GM23248 (cell line): ENCODE measurements at regions not wholly inside any gene's neighbourhood (a gene's known extent, or its start where the extent isn't known, plus 50 kb on each side); places are given as distances from the start of the nearest gene placed in this dataset.

Experiments
- DNase-seq: peaks from one replicate; pipeline ENCODE4 v3.0.0-alpha.2; 2015
- H2AFZ ChIP-seq: fragments of 200-600 bp; sonication (generic); 2 replicates; pipeline ENCODE4 v1.6.1; 2016; ENCODE audit warnings: antibody characterized with exemption
- H3F3A ChIP-seq: fragments of 200-600 bp; sonication (generic); 2 replicates; pipeline ENCODE4 v1.6.1; 2016; ENCODE audit warnings: mild to moderate bottlenecking, antibody characterized with exemption, mixed run types; ENCODE audit not compliant: insufficient read depth
- H3K27ac ChIP-seq: fragments of 200-600 bp; sonication (generic); 2 replicates; pipeline ENCODE4 v1.5.1; 2016; ENCODE audit warnings: mild to moderate bottlenecking
- H3K27me3 ChIP-seq: fragments of 200-600 bp; sonication (generic); replicated peaks from 2 replicates; pipeline ENCODE4 v1.6.1; 2016; ENCODE audit warnings: mild to moderate bottlenecking; ENCODE audit not compliant: insufficient read depth
- H3K36me3 ChIP-seq: fragments of 200-600 bp; sonication (generic); 2 replicates; pipeline ENCODE4 v1.6.1; 2016; ENCODE audit warnings: low read depth, mild to moderate bottlenecking
- H3K4me1 ChIP-seq: fragments of 200-600 bp; sonication (generic); 2 replicates; pipeline ENCODE4 v1.6.1; 2016; ENCODE audit warnings: mild to moderate bottlenecking; ENCODE audit not compliant: insufficient read depth
- H3K4me2 ChIP-seq: fragments of 200-600 bp; sonication (generic); one replicate; pipeline ENCODE4 v1.6.1; 2016; ENCODE audit warnings: mild to moderate bottlenecking; ENCODE audit not compliant: unreplicated experiment
- H3K4me3 ChIP-seq: fragments of 200-600 bp; sonication (generic); 2 replicates; pipeline ENCODE4 v1.5.1; 2016; ENCODE audit warnings: mild to moderate bottlenecking
- H3K79me2 ChIP-seq: fragments of 200-600 bp; sonication (generic); 2 replicates; pipeline ENCODE4 v1.6.1; 2016; ENCODE audit warnings: mild to moderate bottlenecking; ENCODE audit not compliant: insufficient read depth
- H3K9ac ChIP-seq: fragments of 200-600 bp; sonication (generic); 2 replicates; pipeline ENCODE4 v1.6.1; 2016; ENCODE audit warnings: mild to moderate bottlenecking
- H3K9me2 ChIP-seq: fragments of 200-600 bp; sonication (generic); 2 replicates; pipeline ENCODE4 v1.6.1; 2016; ENCODE audit warnings: mixed run types, mild to moderate bottlenecking, moderate library complexity; ENCODE audit not compliant: insufficient read depth
- H3K9me3 ChIP-seq: fragments of 200-600 bp; sonication (generic); one replicate; pipeline ENCODE4 v1.6.1; 2017; ENCODE audit warnings: low read depth
- H4K20me1 ChIP-seq: fragments of 200-600 bp; sonication (generic); 2 replicates; pipeline ENCODE4 v1.6.0; 2016; ENCODE audit not compliant: insufficient read depth
- EZH2 ChIP-seq: fragments of 200-600 bp; sonication (generic); IDR thresholded peaks from 2 replicates; pipeline ENCODE4 v1.6.1; 2018; ENCODE audit warnings: antibody characterized with exemption, mild to moderate bottlenecking; ENCODE audit not compliant: insufficient read depth, poor library complexity, severe bottlenecking
- EZH2phosphoT487 ChIP-seq: fragments of 200-600 bp; sonication (generic); IDR thresholded peaks from 2 replicates; pipeline ENCODE4 v1.6.1; 2018; ENCODE audit warnings: antibody characterized with exemption, moderate library complexity, mild to moderate bottlenecking, low read depth; ENCODE audit not compliant: insufficient read depth
- WGBS, 2 experiments: methylation state at CpG; one replicate each; pipeline ENCODE4 v1.1.6; 2015 to 2017; ENCODE audit warnings: low lambda C conversion rate in 2 of 2, low coverage in 1 of 2; ENCODE audit errors: missing lambda C conversion rate in 2 of 2; 5-methylcytosine and 5-hydroxymethylcytosine counted together
- in situ Hi-C: fragments of 300-500 bp; cut with MboI; formaldehyde crosslinking; loops from 2 replicates; pipeline ENCODE4 v1.15.0; 2020

DNA sequence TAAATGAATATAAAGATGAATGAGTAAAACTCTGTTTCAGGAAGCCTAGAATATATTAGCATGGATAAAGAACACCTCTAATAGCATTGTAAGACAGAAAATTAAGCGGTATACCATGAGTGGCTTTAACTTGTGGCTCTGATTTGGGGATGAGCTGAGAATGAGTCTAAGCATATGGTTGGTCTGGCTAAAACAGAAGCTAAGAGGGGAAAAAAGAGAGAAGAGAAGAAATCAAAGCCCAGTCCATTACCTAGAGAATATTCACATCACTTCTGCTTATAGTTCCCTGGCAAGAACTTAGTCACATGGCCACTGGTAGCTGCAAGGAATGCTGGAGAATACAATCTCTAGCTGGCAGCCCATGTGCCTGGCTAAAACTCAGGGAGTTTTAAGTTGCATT lies 414.5 kb downstream of the PRDM5 start:
- Histone ChIP-seq H3K79me2 (no peaks in the 10 kb centered on the region), H3K4me1 (no peaks in the 10 kb centered on the region), H3F3A (no peaks in the 10 kb centered on the region), H3K36me3 (no peaks in the 10 kb centered on the region), H3K27ac (no peak overlapping the region), H3K9me2 (no peaks in the 10 kb centered on the region), H3K9me3 (no peaks in the 10 kb centered on the region), H3K27me3 (no peaks in the 10 kb centered on the region), H2AFZ (no peak overlapping the region), H3K4me3 (no peak overlapping the region), H4K20me1 (no peaks in the 10 kb centered on the region), H3K9ac (no peak overlapping the region), H3K4me2 (no peak overlapping the region)
- 36 to 48% methylated on average over 1 of the region's 1 CpG for WGBS, 2 experiments
- in situ Hi-C loops = no loop called here
- DNase-seq = no peak
- TF ChIP-seq EZH2phosphoT487 = no peak
- no peak for TF ChIP-seq EZH2

DNA sequence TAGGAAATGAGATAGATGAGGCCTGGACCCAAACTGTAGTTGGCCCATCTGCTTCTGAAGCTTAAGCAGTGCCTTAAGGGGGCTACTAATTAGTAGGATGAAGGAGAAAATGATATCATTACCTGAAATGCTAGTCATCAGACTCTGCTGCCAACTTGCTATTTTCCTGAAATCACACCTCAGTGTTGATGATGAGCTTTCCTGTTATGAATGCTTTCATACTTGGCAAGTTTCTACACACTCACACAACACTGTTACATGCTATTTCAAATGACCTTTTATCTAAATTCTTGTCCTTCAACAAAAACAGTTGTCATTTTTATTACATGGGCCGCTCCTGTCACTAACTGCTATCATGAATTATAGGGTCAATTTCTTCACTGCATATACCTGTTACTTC lies 416.0 kb downstream of the PRDM5 start:
- H3K9ac ChIP-seq = no peak overlapping the region
- H3K4me1 ChIP-seq = no peaks in the 10 kb centered on the region
- no peak for DNase-seq
- 60 to 86% methylated on average over 1 of the region's 1 CpG for WGBS, 2 experiments
- no peak overlapping the region for H2AFZ ChIP-seq
- TF ChIP-seq EZH2 (no peak), EZH2phosphoT487 (no peak)
- H3K27me3 ChIP-seq = no peaks in the 10 kb centered on the region
- H4K20me1 ChIP-seq = no peaks in the 10 kb centered on the region
- no peaks in the 10 kb centered on the region for H3K79me2 ChIP-seq
- no peaks in the 10 kb centered on the region for H3K9me3 ChIP-seq
- in situ Hi-C loops = no loop called here
- H3K4me3 ChIP-seq = no peak overlapping the region
- H3K36me3 ChIP-seq = no peaks in the 10 kb centered on the region
- no peak overlapping the region for H3K27ac ChIP-seq
- no peaks in the 10 kb centered on the region for H3F3A ChIP-seq
- no peak overlapping the region for H3K4me2 ChIP-seq
- no peaks in the 10 kb centered on the region for H3K9me2 ChIP-seq

DNA sequence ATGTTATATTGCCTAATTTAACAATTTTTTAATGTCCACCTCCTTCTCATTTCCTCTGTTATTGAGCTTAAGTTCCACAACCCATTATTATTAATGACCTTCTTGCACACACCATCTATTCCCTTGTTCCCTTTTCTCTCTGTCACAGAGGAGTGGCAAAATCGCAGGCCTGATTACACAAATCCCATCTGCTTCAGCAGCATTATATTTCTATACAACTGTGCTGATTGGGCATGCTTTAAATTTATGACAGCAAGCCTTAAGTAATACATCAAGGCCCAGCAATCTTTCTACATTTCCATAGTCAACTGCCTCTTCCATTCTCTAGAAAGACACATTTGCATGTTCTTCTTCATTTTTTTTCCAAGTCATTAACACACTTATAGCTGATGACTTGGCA lies 423.8 kb downstream of the PRDM5 start:
- H3K4me3 ChIP-seq = no peak overlapping the region

DNA sequence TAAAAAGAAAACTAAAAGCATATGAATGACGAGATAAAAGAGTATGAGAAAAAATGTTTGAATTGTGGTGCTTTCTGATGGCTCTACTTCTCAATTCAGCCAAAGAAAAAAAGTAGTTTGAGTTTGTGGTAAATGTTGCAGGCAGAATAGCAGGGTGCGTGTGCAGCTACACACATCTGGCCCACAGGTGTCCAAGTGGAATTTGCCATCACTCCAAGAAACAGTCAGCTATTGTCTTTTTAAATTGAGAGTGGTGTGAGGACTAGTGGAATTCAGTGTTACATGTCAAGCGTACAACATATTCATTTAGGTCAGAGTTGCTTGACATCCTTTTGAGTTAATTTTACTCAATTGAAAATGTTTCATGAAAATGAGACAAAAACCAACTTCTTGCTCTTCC lies 424.8 kb upstream of the MAD2L1 start:
- H3K4me1 ChIP-seq = no peaks in the 10 kb centered on the region
- no peak overlapping the region for H3K4me3 ChIP-seq
- no peaks in the 10 kb centered on the region for H3F3A ChIP-seq
- no peaks in the 10 kb centered on the region for H3K27me3 ChIP-seq
- H3K9me2 ChIP-seq = no peaks in the 10 kb centered on the region
- H3K4me2 ChIP-seq = no peak overlapping the region
- H3K36me3 ChIP-seq = no peaks in the 10 kb centered on the region
- DNase-seq = no peak
- H2AFZ ChIP-seq = no peak overlapping the region
- TF ChIP-seq EZH2phosphoT487 = no peak
- TF ChIP-seq EZH2 = no peak
- no peak overlapping the region for H3K9ac ChIP-seq
- in situ Hi-C loops = no loop called here
- no peaks in the 10 kb centered on the region for H4K20me1 ChIP-seq
- H3K79me2 ChIP-seq = no peaks in the 10 kb centered on the region
- no peaks in the 10 kb centered on the region for H3K9me3 ChIP-seq
- no peak overlapping the region for H3K27ac ChIP-seq
- WGBS, 2 experiments = 1 to 2% methylated on average over 3 of the region's 3 CpGs

More for the DNA sequence above, 423.8 kb downstream of the PRDM5 start:
- H4K20me1 ChIP-seq = no peaks in the 10 kb centered on the region
- TF ChIP-seq EZH2phosphoT487 (no peak), EZH2 (no peak)
- no peak overlapping the region for H3K4me2 ChIP-seq
- no peaks in the 10 kb centered on the region for H3K4me1 ChIP-seq
- H3F3A ChIP-seq = no peaks in the 10 kb centered on the region
- DNase-seq = no peak
- H3K27ac ChIP-seq = no peak overlapping the region
- no peaks in the 10 kb centered on the region for H3K27me3 ChIP-seq
- H3K79me2 ChIP-seq = no peaks in the 10 kb centered on the region
- no peaks in the 10 kb centered on the region for H3K9me3 ChIP-seq
- no peaks in the 10 kb centered on the region for H3K36me3 ChIP-seq
- H3K9ac ChIP-seq = no peak overlapping the region
- WGBS, 2 experiments = 0 to 6% methylated on average over 1 of the region's 1 CpG
- H3K9me2 ChIP-seq = no peaks in the 10 kb centered on the region
- in situ Hi-C loops = no loop called here
- no peak overlapping the region for H2AFZ ChIP-seq

DNA sequence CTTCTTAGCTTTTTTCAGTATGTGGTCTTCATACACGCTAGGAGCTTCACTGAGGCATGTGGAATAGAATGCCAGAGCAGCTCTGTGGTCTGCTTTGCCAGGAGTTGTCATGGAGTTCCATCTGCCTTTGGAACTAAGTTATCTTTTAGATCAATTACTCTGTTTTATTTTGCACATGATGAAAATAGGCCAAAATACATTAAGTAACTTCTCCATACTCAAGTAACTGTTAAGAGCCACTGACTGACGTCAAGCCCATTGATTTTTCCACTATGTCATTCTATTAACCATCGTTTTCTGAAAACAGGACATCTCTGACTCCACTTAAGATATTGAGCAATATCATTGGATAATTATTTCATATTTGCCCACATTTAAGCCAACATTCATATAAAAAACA lies 415.1 kb upstream of the MAD2L1 start:
- Histone ChIP-seq H3K9me2 (no peaks in the 10 kb centered on the region; the same call in 1 of the 2 replicates), H3K27me3 (no peaks in the 10 kb centered on the region), H3K4me1 (no peaks in the 10 kb centered on the region), H3K27ac (no peak overlapping the region), H3K36me3 (no peaks in the 10 kb centered on the region), H3K9me3 (no peaks in the 10 kb centered on the region), H3K79me2 (no peaks in the 10 kb centered on the region), H3K4me3 (no peak overlapping the region), H3K9ac (no peak overlapping the region), H2AFZ (0 out of 2 replicates have a peak overlapping the region, but pooled peaks have one; percentile 24), H3K4me2 (no peak overlapping the region), H4K20me1 (no peaks in the 10 kb centered on the region), H3F3A (no peaks in the 10 kb centered on the region)
- peak; percentile 1 for DNase-seq
- TF ChIP-seq EZH2phosphoT487 = no peak
- in situ Hi-C loops = no loop called here
- 1% methylated on average over 3 of the region's 3 CpGs for WGBS, 2 experiments
